ENCODE measurements at regions not wholly inside any gene's neighbourhood (a gene's known extent, or its start where the extent isn't known, plus 50 kb on each side); places are given as distances from the start of the nearest gene placed in this dataset.

GRCh38 chr22:48646216-48646925 is 1181.3 kb downstream of the BRD1 start:
- DNase-seq, result no peak

DNA sequence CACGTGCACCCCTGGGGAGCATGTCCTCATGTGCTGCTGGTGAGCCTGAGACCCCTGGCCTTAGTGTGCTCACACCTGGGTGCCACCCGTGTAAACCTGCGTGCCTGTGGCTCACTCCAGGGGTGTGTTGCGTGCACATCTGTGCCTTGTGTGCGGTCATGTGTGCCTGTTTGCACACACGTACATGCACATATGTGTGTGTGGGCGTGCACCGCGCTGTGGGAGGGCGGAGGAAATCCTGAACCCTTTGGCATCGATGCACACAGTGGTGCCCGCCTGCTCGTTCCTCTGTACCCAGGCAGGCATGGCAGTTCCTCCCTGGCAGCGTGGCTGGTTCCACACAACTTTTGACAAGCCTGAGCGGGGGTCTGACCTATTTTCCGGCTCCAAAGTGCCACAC is 1181.9 kb downstream of the BRD1 start:
- DNase-seq, result no peak

GRCh38 chr22:48644997-48645396 is 1182.7 kb downstream of the BRD1 start:
- DNase-seq, result no peak

DNA sequence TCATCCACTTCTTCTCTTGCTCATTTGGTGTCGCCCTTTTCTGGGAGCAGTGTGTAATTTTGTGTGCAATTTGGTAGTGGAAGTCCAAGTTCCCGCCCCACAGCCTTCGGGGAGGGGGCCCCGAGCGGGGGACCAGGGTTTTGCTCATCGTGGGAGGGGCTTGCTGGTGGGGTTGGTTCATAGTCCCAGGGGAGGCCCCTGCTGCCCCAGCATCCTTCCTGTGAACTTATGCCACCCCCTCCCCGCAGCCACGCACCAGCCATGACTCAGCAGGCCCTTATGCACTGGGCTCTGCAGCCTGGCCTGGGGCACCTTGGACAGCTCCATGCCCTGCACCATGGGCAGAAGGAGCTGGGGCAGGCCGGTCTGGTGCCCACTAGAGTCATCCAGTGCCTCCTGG is 1183.6 kb downstream of the BRD1 start:
- no peak for DNase-seq

GRCh38 chr22:48643066-48643731 is 1184.5 kb downstream of the BRD1 start:
- DNase-seq, result no peak

DNA sequence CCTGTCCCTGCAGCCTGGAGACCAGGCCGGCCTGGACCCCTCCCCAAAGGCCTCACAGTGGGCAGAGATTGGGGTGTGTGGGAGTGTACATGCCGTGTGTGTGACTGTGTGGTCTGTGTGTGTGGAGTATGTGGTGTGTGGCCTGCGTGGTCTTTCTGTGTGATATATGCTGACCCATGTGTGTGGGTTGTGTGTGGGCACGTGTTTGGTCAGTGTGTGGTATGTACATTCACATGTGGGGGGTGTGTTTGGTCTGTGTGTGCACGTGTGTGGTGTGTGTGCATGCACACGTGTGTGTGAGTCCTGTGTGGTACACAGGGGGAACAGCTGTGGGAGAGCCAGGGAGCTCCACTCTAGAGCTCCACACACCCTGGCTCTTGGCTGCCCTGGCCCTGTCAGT is 1185.1 kb downstream of the BRD1 start:
- no peak for DNase-seq

DNA sequence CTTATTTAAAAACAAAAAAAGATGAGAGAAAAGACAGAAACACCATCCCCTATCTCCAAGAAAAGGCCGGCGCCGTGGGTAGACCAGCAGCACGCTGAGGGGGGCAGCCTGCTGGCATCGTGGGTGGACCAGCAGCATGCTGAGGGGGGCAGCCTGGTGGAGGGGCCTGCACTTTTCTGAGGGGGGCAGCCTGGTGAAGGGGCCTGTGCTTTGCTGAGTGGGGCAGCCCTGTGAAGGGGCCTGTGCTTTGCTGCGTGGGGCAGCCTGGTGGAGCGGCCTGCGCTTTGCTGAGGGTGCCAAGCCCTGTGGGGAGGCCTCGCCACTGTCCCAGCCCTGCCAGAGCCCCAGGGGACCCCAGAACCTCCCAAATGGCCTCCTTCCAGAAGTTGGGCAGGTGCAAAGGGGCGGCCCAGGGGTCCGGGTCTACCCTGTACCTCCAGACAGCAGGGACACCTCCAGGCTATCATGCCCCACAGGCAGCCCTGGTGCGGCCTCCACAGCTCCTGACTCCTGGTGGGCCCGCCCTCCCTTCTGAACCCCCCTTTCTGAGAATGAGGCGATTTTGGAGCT is 1185.7 kb downstream of the BRD1 start:
- DNase-seq, result no peak

DNA sequence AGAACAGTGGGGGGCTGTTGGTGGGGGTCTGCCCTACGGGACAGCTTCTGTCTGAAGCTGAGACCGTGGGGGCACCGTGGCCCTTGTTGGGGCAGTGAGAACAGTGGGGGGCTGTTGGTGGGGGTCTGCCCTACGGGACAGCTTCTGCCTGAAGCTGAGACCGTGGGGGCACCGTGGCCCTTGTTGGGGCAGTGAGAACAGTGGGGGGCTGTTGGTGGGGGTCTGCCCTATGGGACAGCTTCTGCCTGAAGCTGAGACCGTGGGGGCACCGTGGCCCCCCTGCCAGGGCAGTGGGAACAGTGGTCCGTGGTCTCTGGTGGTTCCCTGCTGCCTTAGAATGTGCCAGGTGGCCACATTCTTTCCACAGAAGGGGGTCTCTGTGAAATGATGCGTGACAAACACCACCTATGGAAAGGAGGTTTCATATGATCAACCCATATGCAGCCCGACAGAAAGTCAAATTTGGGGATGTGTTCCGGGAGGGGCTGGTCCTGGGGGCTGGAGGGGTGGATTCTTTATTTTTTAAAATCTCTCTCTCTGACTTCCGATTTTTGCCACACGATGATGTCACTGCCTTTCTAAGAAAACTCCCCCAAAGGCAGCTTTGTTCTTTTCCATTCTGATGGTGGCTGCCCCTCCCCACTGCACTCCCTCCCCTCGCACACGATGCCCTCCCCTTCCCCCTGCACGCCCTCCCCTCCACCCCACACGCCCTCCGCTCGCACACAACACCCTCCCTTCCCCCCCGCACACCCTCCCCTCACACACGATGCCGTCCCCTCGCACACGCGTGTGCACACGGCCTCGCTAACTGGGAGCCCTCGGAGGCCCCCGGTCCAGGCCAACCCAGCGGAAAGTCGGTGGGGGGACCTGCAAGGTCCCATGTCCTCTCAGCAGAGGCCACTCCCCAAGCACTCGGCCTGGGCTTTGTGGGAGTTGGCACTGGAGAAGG is 1186.5 kb downstream of the BRD1 start:
- DNase-seq, result no peak

DNA sequence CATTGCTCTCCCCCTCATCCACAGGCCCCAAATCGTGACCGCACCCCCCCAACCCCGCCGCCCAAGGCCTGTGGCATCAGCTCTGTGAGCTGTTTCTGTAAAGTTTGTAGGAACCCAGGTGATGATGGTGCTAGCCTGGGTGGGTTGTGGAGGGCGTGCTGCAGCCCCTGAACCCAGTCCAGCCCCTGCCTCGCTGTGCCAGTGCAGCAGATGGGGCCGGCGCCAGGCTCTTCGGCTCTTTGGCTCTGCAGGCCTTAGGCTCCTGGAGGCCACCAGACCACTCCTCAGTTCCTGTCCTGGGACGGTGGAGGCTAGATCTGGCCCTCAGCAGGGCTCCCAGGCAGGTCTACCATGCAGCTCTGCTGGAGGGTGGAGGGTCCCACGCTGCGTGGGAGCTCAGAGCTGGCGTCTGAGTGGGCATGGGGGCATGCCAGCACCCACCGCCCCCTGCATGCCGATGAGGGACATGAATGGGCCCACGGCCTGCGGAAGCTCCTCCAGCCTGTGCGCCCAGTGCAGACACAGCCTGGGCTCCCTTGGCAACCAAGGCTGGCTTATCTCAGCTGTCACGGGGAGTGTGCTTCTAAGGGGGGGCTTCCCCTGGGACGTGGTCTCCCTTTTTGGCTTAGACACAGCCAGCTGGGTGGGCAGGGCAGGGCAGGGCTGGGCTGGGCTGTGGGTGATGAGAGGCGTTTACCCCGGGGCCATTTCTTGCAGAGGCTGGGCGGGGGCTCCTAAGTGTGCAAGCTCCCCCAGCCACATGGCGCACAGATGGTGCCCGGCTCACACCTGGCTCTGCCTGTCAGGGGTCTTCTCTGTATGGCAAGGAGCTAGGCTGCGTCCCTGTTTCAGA is 1187.6 kb downstream of the BRD1 start:
- no peak for DNase-seq

DNA sequence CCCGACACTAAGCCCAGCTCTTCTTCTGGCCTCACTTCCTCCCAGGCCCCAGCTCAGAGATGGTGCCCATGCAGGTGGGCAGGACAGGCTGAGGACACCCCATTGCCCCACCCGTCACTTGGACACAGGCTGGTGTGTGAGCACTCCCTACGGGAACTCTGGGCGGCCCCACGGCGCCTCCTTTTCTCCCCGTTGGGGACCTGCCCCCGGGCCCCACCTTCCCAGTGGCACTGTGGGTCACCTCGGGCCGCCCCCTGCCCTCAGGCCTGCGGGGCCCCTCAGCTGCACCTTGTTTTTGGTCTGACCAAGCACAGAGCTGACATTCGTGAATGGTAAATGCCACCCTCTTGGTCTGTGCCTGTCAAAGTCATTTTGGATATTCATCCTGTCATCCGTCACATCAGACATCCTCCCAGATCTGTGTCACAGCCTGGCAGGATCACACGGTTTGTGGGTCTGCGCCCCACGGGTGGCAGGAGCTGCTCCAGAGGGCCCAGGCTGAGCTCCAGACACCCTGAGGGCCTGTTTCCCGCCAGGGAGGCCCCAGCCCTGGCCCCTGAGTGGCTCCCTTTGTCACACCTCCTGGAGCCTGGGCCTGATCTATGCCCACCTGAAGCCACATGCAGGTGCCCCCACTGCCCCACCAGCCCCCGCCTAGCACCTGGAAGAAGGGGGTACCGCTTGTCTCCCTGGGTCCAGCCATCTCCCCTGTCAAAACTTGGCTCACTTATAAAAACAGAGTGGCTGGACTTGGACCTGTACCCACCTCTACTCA is 1188.5 kb downstream of the BRD1 start:
- no peak for DNase-seq

DNA sequence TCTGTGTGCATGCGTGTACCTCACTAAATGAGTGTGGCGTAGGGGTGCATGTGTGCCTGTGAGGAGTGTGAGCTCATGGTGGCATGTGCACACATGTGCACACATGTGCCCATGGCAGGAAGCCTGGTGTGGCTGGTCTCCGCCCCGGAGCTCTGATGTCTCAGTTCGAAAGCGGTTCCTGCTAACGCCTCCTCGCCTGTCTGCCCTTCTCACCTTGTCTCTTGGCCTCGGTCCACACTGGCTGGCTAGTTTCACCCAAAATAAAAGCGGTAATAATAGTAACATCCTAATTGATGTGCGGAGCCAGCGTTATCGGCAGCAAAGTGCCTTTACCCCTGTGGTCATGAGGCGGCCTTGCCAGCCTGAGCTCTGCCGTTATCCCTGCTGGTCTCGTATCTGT is 1190.4 kb downstream of the BRD1 start:
- DNase-seq, result no peak

- no peak for DNase-seq
Observed at GRCh38 chr22:48636746-48637145, 1190.9 kb downstream of the BRD1 start.

DNA sequence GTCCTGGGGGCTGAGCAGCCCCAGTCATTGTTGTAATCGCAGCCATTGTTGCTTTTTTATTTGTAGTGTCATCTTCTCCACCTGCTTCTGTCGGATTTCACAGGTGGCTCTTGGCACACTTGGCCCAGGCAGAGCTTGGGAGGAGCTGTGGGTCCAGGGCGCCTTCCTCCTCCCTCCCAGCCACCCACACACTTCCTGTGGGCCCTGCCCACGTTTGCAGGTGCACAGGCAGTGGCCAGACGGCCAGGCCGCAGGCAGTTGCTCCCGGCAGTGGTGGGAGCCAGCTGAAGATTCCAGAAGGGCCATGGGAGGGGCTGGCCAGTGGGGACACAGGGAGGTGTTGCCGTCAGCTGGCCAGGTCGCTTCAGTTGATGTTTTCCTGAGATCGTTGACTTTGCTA is 1191.9 kb downstream of the BRD1 start:
- no peak for DNase-seq

DNA sequence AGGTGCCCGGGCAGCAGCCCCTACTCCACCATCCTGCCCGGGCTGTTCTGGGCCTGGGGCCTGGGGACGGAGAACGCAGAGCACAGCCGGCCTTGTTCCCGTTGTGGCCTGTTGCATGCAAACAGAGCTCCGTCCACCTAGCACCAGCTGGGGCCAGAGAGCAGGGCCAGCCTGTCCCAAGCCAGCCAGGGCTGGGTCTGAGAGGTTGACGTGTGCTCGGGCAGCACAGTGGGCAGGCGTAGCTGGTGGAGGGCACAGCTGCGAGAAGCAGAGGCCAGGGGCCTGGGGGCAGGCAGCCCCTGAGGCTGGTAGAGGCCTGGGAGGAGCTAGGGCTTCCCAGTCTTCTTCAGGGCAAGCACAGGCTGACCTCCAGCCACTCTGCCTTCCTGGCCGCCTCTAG is 1192.6 kb downstream of the BRD1 start:
- no peak for DNase-seq

DNA sequence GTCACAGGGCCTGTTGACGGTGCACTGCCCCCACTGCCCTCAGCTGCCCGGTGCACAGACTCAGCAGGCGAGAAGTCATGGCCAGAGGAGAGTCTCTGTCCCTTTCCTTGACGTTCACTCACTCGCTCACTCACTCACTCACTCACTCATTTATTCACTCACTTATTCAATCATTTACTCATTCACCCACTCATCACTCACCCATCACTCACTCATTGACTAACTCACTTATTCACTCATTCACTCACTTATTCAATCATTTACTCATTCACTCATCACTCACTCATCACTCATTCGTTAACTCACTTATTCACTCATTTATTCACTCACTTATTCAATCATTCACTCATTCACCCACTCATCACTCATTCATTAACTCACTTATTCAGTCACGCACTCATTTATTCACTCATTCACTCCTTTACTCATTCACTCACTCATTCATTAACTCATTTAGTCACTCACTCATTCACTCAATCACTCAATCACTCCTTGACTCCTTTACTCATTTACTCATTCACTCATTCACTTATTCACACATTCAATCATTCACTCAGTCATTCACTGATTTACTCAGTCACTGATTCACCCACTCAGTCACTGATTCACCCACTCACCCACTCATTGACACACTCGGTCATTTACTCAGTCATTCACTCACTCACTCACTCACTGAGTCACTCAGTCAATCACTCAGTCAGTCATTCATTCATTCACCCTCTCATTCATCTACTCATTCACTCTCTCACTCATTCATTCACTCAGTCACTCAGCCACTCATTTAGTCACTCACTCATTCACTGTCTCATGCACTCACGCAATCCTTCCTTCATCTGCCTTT is 1193.5 kb downstream of the BRD1 start:
- no peak for DNase-seq

DNA sequence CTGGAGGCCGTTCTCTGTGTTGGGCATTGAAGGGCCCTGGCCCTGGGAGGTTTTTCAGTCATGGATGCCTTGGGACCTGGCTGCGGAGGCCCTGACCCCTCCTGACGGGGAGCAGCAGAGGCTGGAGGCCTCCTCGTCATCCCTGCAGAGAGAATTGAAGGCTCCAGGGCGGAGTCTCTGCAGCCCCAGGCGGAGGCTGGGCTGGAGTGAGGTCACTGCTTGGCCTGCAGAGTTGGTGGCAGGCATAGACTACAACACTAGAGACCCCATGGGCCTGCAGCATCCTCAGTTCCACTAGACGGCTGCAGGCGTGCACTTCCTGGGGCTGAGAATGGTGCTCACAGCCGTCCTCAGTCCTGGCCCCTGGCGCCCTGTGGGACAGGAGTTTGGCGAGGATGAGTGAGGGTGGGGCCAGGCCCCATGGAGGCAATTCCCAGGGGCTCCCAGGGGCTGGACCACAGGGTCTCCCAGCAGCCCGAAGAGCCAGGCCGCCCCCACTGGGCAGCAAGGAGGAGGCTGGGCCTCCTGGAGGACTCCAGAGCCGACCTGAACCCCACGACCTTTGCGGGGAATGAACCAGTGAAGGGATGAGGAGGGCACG is 1194.9 kb downstream of the BRD1 start:
- no peak for DNase-seq

- no peak for DNase-seq
Observed at GRCh38 chr22:48631288-48631863, 1196.3 kb downstream of the BRD1 start.

GRCh38 chr22:48630848-48631247 is 1196.8 kb downstream of the BRD1 start:
- no peak for DNase-seq

GRCh38 chr22:48630433-48630754 is 1197.3 kb downstream of the BRD1 start:
- no peak for DNase-seq

Data from CD4-positive, alpha-beta T cell treated with Interleukin-1 beta for 1 hour (primary cell).